Neural progenitor cell (in vitro differentiated cells): ENCODE measurements at regions not wholly inside any gene's neighbourhood (a gene's known extent, or its start where the extent isn't known, plus 50 kb on each side); places are given as distances from the start of the nearest gene placed in this dataset.

Experiments
- DNase-seq: peaks from one replicate; pipeline ENCODE4 v3.0.0-alpha.2; 2016; ENCODE audit warnings: low spot score
- H2AFZ ChIP-seq: fragments of 200-600 bp; sonication (generic); replicated peaks from 2 replicates; pipeline ENCODE4 v1.6.1; 2016; ENCODE audit warnings: antibody characterized with exemption
- H3F3A ChIP-seq: fragments of 200-600 bp; sonication (generic); 2 replicates; pipeline ENCODE4 v1.6.1; 2016; ENCODE audit warnings: antibody characterized with exemption, low read depth
- H3K27ac ChIP-seq: fragments of 200-600 bp; sonication (generic); 2 replicates; pipeline ENCODE4 v1.5.1; 2016; ENCODE audit warnings: mild to moderate bottlenecking
- H3K27me3 ChIP-seq: fragments of 200-600 bp; sonication (generic); 2 replicates; pipeline ENCODE4 v1.6.1; 2016; ENCODE audit warnings: mild to moderate bottlenecking, moderate library complexity
- H3K36me3 ChIP-seq: fragments of 200-600 bp; sonication (generic); 2 replicates; pipeline ENCODE4 v1.5.1; 2016
- H3K4me1 ChIP-seq: fragments of 200-600 bp; sonication (generic); 2 replicates; pipeline ENCODE4 v1.6.1; 2016; ENCODE audit warnings: mixed run types
- H3K4me2 ChIP-seq: fragments of 200-600 bp; sonication (generic); 2 replicates; pipeline ENCODE4 v1.6.1; 2016
- H3K4me3 ChIP-seq: fragments of 200-600 bp; sonication (generic); 2 replicates; pipeline ENCODE4 v1.5.1; 2016
- H3K79me2 ChIP-seq: fragments of 200-600 bp; sonication (generic); 2 replicates; pipeline ENCODE4 v1.6.1; 2016; ENCODE audit warnings: low read depth
- H3K9ac ChIP-seq: fragments of 200-600 bp; sonication (generic); 2 replicates; pipeline ENCODE4 v1.6.1; 2016
- H3K9me3 ChIP-seq: fragments of 200-600 bp; sonication (generic); 2 replicates; pipeline ENCODE4 v1.5.1; 2016; ENCODE audit warnings: low read depth
- H4K20me1 ChIP-seq: fragments of 200-600 bp; sonication (generic); 2 replicates; pipeline ENCODE4 v1.6.1; 2016; ENCODE audit warnings: low read depth
- H3K27ac Mint-ChIP-seq: 3 replicates; pipeline ENCODE4 v1.8.0; 2021; ENCODE audit warnings: mixed read lengths
- H3K27me3 Mint-ChIP-seq: 2 replicates; pipeline ENCODE4 v1.8.0; 2022; ENCODE audit warnings: low read depth, mild to moderate bottlenecking, inconsistent platforms, moderate library complexity, mixed read lengths; ENCODE audit not compliant: insufficient read depth
- H3K36me3 Mint-ChIP-seq: 3 replicates; pipeline ENCODE4 v1.8.0; 2021; ENCODE audit warnings: mixed read lengths
- H3K4me1 Mint-ChIP-seq: 3 replicates; pipeline ENCODE4 v1.8.0; 2021; ENCODE audit warnings: mixed read lengths
- H3K4me3 Mint-ChIP-seq: 3 replicates; pipeline ENCODE4 v1.8.0; 2021; ENCODE audit warnings: mild to moderate bottlenecking, moderate library complexity, mixed read lengths
- H3K9me3 Mint-ChIP-seq: 3 replicates; pipeline ENCODE4 v1.8.0; 2020; ENCODE audit warnings: mixed read lengths
- EZH2 ChIP-seq: fragments of 200-600 bp; sonication (generic); IDR thresholded peaks from 2 replicates; pipeline ENCODE4 v1.6.1; 2017; ENCODE audit warnings: antibody characterized with exemption, mild to moderate bottlenecking, moderate library complexity
- EZH2phosphoT487 ChIP-seq: fragments of 200-600 bp; sonication (generic); IDR thresholded peaks from 2 replicates; pipeline ENCODE4 v1.6.1; 2017; ENCODE audit warnings: antibody characterized with exemption
- TF ChIP-seq, protein P1 (sequence below): fragments of 200-600 bp; sonication (generic); IDR thresholded peaks from 2 replicates; pipeline ENCODE4 v1.5.1; 2017; ENCODE audit warnings: antibody characterized with exemption, mild to moderate bottlenecking

DNA sequence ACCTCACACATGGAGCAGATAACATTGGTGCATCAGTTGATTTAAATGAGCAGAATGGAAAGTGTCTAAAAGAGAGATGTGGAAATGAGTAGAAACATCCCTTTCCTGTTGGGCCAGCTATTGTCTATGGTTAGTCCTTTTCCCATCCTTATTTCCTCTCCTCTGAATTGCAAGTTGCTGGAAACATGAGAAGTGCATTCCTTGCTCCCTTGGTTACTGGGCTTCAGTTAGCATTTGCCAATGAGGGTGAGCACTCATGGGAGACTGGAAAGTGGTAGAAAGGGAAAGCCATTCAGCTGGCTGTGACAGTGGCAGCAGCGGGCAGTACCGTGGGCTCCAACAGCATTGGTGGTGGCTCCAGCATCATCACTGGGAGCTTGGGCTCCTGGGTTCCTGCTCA is 96.0 kb upstream of the IGFBP7 start:
- no peaks in the 10 kb centered on the region for H3K36me3 ChIP-seq
- no peak overlapping the region for H3K27ac ChIP-seq
- H3K27me3 ChIP-seq = no peaks in the 10 kb centered on the region
- Mint-ChIP-seq H3K9me3 (peaks cover 12% of the 10 kb centered on the region), H3K4me1 (peaks cover 25% of the 10 kb centered on the region), H3K36me3 (no peaks in the 10 kb centered on the region), H3K27me3 (no peaks in the 10 kb centered on the region), H3K27ac (no peak overlapping the region), H3K4me3 (no peak overlapping the region)
- no peak for DNase-seq
- H3K4me1 ChIP-seq = peaks cover 3% of the 10 kb centered on the region
- no peaks in the 10 kb centered on the region for H3F3A ChIP-seq
- no peak overlapping the region for H3K4me2 ChIP-seq
- no peaks in the 10 kb centered on the region for H3K9me3 ChIP-seq
- no peaks in the 10 kb centered on the region for H3K79me2 ChIP-seq
- H3K9ac ChIP-seq = no peak overlapping the region
- no peak overlapping the region for H3K4me3 ChIP-seq
- TF ChIP-seq EZH2phosphoT487 = no peak
- TF ChIP-seq, protein P1, sequence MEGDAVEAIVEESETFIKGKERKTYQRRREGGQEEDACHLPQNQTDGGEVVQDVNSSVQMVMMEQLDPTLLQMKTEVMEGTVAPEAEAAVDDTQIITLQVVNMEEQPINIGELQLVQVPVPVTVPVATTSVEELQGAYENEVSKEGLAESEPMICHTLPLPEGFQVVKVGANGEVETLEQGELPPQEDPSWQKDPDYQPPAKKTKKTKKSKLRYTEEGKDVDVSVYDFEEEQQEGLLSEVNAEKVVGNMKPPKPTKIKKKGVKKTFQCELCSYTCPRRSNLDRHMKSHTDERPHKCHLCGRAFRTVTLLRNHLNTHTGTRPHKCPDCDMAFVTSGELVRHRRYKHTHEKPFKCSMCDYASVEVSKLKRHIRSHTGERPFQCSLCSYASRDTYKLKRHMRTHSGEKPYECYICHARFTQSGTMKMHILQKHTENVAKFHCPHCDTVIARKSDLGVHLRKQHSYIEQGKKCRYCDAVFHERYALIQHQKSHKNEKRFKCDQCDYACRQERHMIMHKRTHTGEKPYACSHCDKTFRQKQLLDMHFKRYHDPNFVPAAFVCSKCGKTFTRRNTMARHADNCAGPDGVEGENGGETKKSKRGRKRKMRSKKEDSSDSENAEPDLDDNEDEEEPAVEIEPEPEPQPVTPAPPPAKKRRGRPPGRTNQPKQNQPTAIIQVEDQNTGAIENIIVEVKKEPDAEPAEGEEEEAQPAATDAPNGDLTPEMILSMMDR = no peak
- no peak for TF ChIP-seq EZH2
- H2AFZ ChIP-seq = peak overlapping the region; percentile 24
- H4K20me1 ChIP-seq = no peaks in the 10 kb centered on the region

DNA sequence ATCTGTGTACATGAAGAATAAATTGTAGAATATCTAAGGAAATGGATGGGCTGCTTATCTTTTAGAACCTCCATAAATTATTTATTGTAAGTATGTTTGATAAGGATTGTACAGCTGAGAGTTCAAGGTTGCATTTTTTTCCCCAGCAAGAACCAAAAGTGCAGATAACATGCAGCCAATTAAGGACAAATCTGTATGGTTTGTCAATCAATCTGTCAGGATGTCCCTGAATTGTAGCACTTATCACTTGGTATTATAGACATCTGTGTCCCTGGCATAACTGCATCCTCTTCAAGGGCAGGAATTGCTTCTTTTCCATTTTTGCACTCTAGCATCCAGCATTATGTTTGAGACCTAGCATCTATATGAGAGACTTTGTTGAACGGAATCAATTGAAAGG is 95.4 kb upstream of the IGFBP7 start:
- no peaks in the 10 kb centered on the region for H3F3A ChIP-seq
- DNase-seq = no peak
- H3K4me3 ChIP-seq = no peak overlapping the region
- H3K9me3 Mint-ChIP-seq = peaks cover 7% of the 10 kb centered on the region
- no peaks in the 10 kb centered on the region for H3K36me3 Mint-ChIP-seq
- no peaks in the 10 kb centered on the region for H3K9me3 ChIP-seq
- H3K27ac Mint-ChIP-seq = no peak overlapping the region
- no peaks in the 10 kb centered on the region for H3K27me3 Mint-ChIP-seq
- no peak overlapping the region for H3K9ac ChIP-seq
- no peaks in the 10 kb centered on the region for H3K27me3 ChIP-seq
- H2AFZ ChIP-seq = peak overlapping the region; percentile 24
- H3K79me2 ChIP-seq = no peaks in the 10 kb centered on the region
- no peaks in the 10 kb centered on the region for H4K20me1 ChIP-seq
- peaks cover 31% of the 10 kb centered on the region for H3K4me1 Mint-ChIP-seq
- H3K36me3 ChIP-seq = no peaks in the 10 kb centered on the region
- H3K4me3 Mint-ChIP-seq = no peak overlapping the region
- H3K27ac ChIP-seq = no peak overlapping the region
- TF ChIP-seq EZH2phosphoT487 (no peak), EZH2 (no peak)
- TF ChIP-seq, protein P1 = no peak
- no peak overlapping the region for H3K4me2 ChIP-seq
- H3K4me1 ChIP-seq = peaks cover 7% of the 10 kb centered on the region

DNA sequence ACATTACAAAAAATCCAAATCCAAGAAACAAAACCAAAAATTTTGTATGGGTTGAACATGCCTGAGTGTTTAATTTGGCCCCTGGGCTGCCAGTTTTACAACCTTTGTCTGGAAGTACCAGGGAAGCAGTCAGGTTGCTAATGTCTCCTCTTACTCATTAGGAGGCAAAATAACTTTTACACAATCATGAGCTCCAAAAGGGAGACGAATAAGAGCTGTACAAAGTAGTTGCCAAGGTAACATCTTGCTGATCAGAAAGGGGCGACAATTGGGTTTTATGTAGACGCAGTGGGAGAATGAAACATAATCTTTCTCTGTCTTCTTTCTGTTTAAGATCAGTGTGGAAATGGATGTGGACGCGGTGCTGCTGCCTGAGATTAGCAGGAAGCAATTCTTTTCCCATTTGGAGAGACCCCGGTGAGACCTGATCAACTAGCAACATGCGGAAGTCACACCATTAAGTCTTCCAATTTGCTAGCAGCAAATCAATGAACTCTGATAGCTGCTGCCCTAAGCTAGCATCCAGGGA is 90.7 kb upstream of the IGFBP7 start:
- Histone ChIP-seq H2AFZ (peak overlapping the region; percentile 22), H3K9me3 (no peaks in the 10 kb centered on the region), H3K79me2 (no peaks in the 10 kb centered on the region), H3K27ac (no peak overlapping the region), H3K4me3 (no peak overlapping the region), H4K20me1 (no peaks in the 10 kb centered on the region), H3K36me3 (no peaks in the 10 kb centered on the region), H3K4me1 (peaks cover 7% of the 10 kb centered on the region), H3K27me3 (no peaks in the 10 kb centered on the region), H3K4me2 (no peak overlapping the region), H3F3A (no peaks in the 10 kb centered on the region), H3K9ac (no peak overlapping the region)
- Mint-ChIP-seq H3K9me3 (peaks cover 17% of the 10 kb centered on the region), H3K27ac (peak overlapping the region; percentile 96), H3K27me3 (peaks cover 2% of the 10 kb centered on the region), H3K4me3 (peak overlapping the region; percentile 25), H3K4me1 (peaks cover 29% of the 10 kb centered on the region), H3K36me3 (peaks cover 13% of the 10 kb centered on the region)
- no peak for DNase-seq
- TF ChIP-seq EZH2phosphoT487 (no peak), EZH2 (no peak)
- TF ChIP-seq, protein P1 = no peak
